Nephron progenitor cell (in vitro differentiated cells): ENCODE measurements at regions not wholly inside any gene's neighbourhood (a gene's known extent, or its start where the extent isn't known, plus 50 kb on each side); places are given as distances from the start of the nearest gene placed in this dataset.

Experiments used
- DNase-seq: peaks from one replicate; pipeline ENCODE4 v3.0.0; 2021
- H3K27ac Mint-ChIP-seq: 2 replicates; pipeline ENCODE4 v1.8.0; 2021; ENCODE audit warnings: mild to moderate bottlenecking, moderate library complexity, mixed read lengths
- H3K27me3 Mint-ChIP-seq: 2 replicates; pipeline ENCODE4 v1.8.0; 2021; ENCODE audit warnings: mild to moderate bottlenecking, low read depth, mixed read lengths; ENCODE audit not compliant: poor library complexity
- H3K36me3 Mint-ChIP-seq: 2 replicates; pipeline ENCODE4 v1.8.0; 2021; ENCODE audit warnings: low read depth, mixed read lengths
- H3K4me1 Mint-ChIP-seq: 2 replicates; pipeline ENCODE4 v1.8.0; 2021; ENCODE audit warnings: mixed read lengths
- H3K4me3 Mint-ChIP-seq: 2 replicates; pipeline ENCODE4 v1.8.0; 2021; ENCODE audit warnings: mild to moderate bottlenecking, moderate library complexity, mixed read lengths
- H3K9me3 Mint-ChIP-seq: 2 replicates; pipeline ENCODE4 v1.8.0; 2021; ENCODE audit warnings: mild to moderate bottlenecking, moderate library complexity, mixed read lengths
- CTCF ChIP-seq: fragments of 200-600 bp; sonication (generic); IDR thresholded peaks from 2 replicates; pipeline ENCODE4 v1.5.0; 2021; ENCODE audit warnings: antibody characterized with exemption

- Mint-ChIP-seq H3K4me1 (peaks cover 62% of the 10 kb centered on the region), H3K27ac (no peak overlapping the region), H3K4me3 (no peak overlapping the region), H3K27me3 (peaks cover 16% of the 10 kb centered on the region), H3K9me3 (no peaks in the 10 kb centered on the region), H3K36me3 (no peaks in the 10 kb centered on the region)
- no peak for TF ChIP-seq CTCF
- no peak for DNase-seq
Measured at GRCh38 chr1:163406772-163407171, 85.0 kb downstream of the NUF2 start.

GRCh38 chr1:163408262-163408661, 86.5 kb downstream of the NUF2 start:
- DNase-seq = no peak
- peaks cover 18% of the 10 kb centered on the region for H3K27me3 Mint-ChIP-seq
- H3K4me3 Mint-ChIP-seq = no peak overlapping the region
- no peaks in the 10 kb centered on the region for H3K9me3 Mint-ChIP-seq
- no peak overlapping the region for H3K27ac Mint-ChIP-seq
- no peaks in the 10 kb centered on the region for H3K36me3 Mint-ChIP-seq
- H3K4me1 Mint-ChIP-seq = peaks cover 62% of the 10 kb centered on the region
- TF ChIP-seq CTCF = no peak

GRCh38 chr1:163410073-163410999, 88.6 kb downstream of the NUF2 start:
- TF ChIP-seq CTCF = peak; percentile 90
- Mint-ChIP-seq H3K9me3 (no peaks in the 10 kb centered on the region), H3K36me3 (no peaks in the 10 kb centered on the region), H3K27me3 (peaks cover 14% of the 10 kb centered on the region), H3K27ac (peak overlapping the region; percentile 64), H3K4me3 (peak overlapping the region; percentile 64), H3K4me1 (peaks cover 57% of the 10 kb centered on the region)
- DNase-seq = peak; percentile 77

GRCh38 chr1:163412221-163412620, 90.5 kb downstream of the NUF2 start:
- H3K36me3 Mint-ChIP-seq = no peaks in the 10 kb centered on the region

GRCh38 chr1:163414778-163415177, 93.0 kb downstream of the NUF2 start:
- DNase-seq = no peak
- H3K27ac Mint-ChIP-seq = no peak overlapping the region
- no peaks in the 10 kb centered on the region for H3K36me3 Mint-ChIP-seq
- no peaks in the 10 kb centered on the region for H3K9me3 Mint-ChIP-seq
- no peak for TF ChIP-seq CTCF
- peaks cover 4% of the 10 kb centered on the region for H3K27me3 Mint-ChIP-seq
- H3K4me1 Mint-ChIP-seq = peaks cover 31% of the 10 kb centered on the region
- no peak overlapping the region for H3K4me3 Mint-ChIP-seq

More at GRCh38 chr1:163412221-163412620, 90.5 kb downstream of the NUF2 start:
- Mint-ChIP-seq H3K4me1 (peaks cover 52% of the 10 kb centered on the region), H3K27me3 (peaks cover 14% of the 10 kb centered on the region), H3K4me3 (no peak overlapping the region), H3K27ac (no peak overlapping the region), H3K9me3 (no peaks in the 10 kb centered on the region)
- no peak for DNase-seq
- no peak for TF ChIP-seq CTCF

GRCh38 chr1:163421701-163422100, 99.9 kb downstream of the NUF2 start:
- Mint-ChIP-seq H3K36me3 (no peaks in the 10 kb centered on the region), H3K9me3 (no peaks in the 10 kb centered on the region), H3K27ac (no peak overlapping the region), H3K4me1 (peaks cover 13% of the 10 kb centered on the region), H3K27me3 (peaks cover 3% of the 10 kb centered on the region), H3K4me3 (no peak overlapping the region)
- no peak for DNase-seq
- TF ChIP-seq CTCF = no peak
